HG02840 (cell line): ENCODE measurements at regions not wholly inside any gene's neighbourhood (a gene's known extent, or its start where the extent isn't known, plus 50 kb on each side); places are given as distances from the start of the nearest gene placed in this dataset.

Source experiments
- ATAC-seq: cut with Tn5 transposase; IDR thresholded peaks from one replicate; pipeline ENCODE4 v1.9.1; 2021; ENCODE audit warnings: mild to moderate bottlenecking, moderate library complexity, moderate number of reproducible peaks; ENCODE audit not compliant: unreplicated experiment, low FRiP score

- no peak for ATAC-seq
Measured at GRCh38 chr4:108303488-108304177, 134.9 kb upstream of the LEF1 start.

GRCh38 chr4:108301545-108302251 lies 133.0 kb upstream of the LEF1 start:
- no peak for ATAC-seq

- no peak for ATAC-seq
Measured at GRCh38 chr4:108297605-108298004, 128.9 kb upstream of the LEF1 start.

- no peak for ATAC-seq
Measured at GRCh38 chr4:108292229-108292628, 123.5 kb upstream of the LEF1 start.

- ATAC-seq, result no peak
Measured at GRCh38 chr4:108291137-108291536, 122.4 kb upstream of the LEF1 start.

- no peak for ATAC-seq
Measured at GRCh38 chr4:108287834-108288413, 119.2 kb upstream of the LEF1 start.

GRCh38 chr4:108280072-108280471 lies 111.3 kb upstream of the LEF1 start:
- ATAC-seq, result no peak

- ATAC-seq, result no peak
Measured at GRCh38 chr4:108276690-108277089, 108.0 kb upstream of the LEF1 start.

- ATAC-seq, result no peak
Measured at GRCh38 chr4:108272986-108273385, 104.3 kb upstream of the LEF1 start.

GRCh38 chr4:108272561-108272960 lies 103.8 kb upstream of the LEF1 start:
- ATAC-seq, result no peak

GRCh38 chr4:108272046-108272445 lies 103.3 kb upstream of the LEF1 start:
- no peak for ATAC-seq

- no peak for ATAC-seq
Measured at GRCh38 chr4:108270466-108271450, 102.0 kb upstream of the LEF1 start.

GRCh38 chr4:108264693-108265092 lies 96.0 kb upstream of the LEF1 start:
- no peak for ATAC-seq

- ATAC-seq, result no peak
Measured at GRCh38 chr4:108263057-108263456, 94.3 kb upstream of the LEF1 start.

GRCh38 chr4:108261026-108261425 lies 92.3 kb upstream of the LEF1 start:
- ATAC-seq, result no peak

- no peak for ATAC-seq
Measured at GRCh38 chr4:108256538-108256937, 87.8 kb upstream of the LEF1 start.

- no peak for ATAC-seq
Measured at GRCh38 chr4:108255203-108255747, 86.5 kb upstream of the LEF1 start.

- ATAC-seq, result no peak
Measured at GRCh38 chr4:108249397-108249796, 80.7 kb upstream of the LEF1 start.

GRCh38 chr4:108247387-108248049 lies 78.8 kb upstream of the LEF1 start:
- no peak for ATAC-seq

- no peak for ATAC-seq
Measured at GRCh38 chr4:108244606-108245005, 75.9 kb upstream of the LEF1 start.
